ENCODE measurements at regions not wholly inside any gene's neighbourhood (a gene's known extent, or its start where the extent isn't known, plus 50 kb on each side); places are given as distances from the start of the nearest gene placed in this dataset.

DNA sequence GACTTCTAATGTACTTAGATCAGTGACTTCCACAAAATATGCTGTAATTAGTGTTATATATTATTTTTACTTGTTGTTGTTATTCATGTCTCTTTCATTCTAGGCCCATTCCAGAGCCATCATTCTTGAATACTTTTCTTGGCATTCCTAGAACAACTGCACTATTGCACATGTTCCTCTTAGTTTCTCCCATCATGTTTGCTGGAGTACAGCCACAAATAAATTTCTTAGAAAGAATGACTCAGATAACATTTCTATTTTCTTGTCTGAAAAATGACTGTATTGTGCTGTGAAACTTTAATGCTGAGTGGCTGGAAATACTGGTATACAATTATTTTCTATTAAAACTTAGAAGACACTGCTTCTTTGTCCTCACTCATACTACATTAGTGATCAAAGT lies 651.0 kb upstream of the STEAP1 start:
- TF ChIP-seq, protein P1, sequence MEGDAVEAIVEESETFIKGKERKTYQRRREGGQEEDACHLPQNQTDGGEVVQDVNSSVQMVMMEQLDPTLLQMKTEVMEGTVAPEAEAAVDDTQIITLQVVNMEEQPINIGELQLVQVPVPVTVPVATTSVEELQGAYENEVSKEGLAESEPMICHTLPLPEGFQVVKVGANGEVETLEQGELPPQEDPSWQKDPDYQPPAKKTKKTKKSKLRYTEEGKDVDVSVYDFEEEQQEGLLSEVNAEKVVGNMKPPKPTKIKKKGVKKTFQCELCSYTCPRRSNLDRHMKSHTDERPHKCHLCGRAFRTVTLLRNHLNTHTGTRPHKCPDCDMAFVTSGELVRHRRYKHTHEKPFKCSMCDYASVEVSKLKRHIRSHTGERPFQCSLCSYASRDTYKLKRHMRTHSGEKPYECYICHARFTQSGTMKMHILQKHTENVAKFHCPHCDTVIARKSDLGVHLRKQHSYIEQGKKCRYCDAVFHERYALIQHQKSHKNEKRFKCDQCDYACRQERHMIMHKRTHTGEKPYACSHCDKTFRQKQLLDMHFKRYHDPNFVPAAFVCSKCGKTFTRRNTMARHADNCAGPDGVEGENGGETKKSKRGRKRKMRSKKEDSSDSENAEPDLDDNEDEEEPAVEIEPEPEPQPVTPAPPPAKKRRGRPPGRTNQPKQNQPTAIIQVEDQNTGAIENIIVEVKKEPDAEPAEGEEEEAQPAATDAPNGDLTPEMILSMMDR (IDR thresholded peaks at IDR 0.05), result no peak
- no peak for TF ChIP-seq POLR2A (IDR thresholded peaks at IDR 0.05)
